ENCODE measurements at regions not wholly inside any gene's neighbourhood (a gene's known extent, or its start where the extent isn't known, plus 50 kb on each side); places are given as distances from the start of the nearest gene placed in this dataset.
"Not testable (repeated sequence)": the region's sequence is repeated elsewhere in the genome, so short reads cannot be mapped to it uniquely, and the experiment has no call there.

DNA sequence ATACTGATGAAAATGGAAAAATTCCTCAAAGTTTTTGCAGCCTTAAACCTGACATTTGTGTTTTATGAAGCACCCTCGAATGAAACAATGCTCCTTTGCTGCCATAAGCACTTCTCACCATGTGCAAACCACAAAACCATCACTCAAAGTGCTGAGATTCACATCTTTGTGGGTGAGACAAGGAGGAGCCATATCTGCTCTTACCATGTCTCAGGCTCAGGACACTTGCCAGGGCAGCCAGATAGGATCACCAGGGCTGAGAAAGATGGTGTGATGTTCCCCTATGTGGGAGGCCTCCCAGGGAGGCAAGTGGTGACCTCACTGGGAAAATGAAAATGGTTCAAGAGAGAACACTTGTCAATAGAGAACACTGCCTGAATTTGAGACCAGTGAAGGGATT, 120.4 kb downstream of the CCDC34 start:
- DNase-seq (ENCODE audit: low spot score) = peak; percentile 65

DNA sequence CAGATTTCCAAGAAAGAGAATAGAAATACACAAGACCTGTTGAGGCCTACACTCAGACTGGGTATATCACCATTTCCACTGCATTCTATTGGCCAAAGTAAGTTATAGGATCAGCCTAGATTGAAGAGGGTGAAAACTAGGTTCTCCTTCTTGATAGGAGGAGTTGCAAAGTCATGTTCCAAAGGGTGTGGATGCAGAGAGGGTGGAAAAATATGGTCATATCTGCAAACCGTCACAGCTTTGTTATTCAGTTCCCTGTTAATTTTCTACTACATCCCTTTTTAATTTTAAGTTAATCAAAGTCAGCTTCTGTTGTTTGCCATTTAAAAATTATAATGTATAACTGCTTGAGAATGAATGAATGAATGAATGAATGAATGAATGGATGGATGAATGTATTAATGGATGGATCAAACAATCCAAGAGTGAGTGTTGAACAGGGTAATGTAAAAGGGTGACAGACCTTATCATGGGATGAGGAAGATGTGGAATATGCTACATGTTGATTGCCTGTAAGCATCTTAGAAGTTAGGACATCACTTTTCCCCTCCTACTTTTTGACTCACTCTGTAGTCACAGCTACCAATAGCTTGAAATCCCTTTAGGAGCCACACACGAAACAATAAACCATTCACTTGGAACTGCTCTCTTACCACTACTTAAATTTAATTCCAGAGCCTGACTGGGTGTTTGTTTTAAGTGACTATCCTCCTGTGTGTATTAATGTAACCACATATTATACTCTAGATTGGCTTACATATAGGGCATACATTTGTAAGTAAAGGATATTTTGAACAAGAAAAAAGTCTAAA, 121.5 kb downstream of the CCDC34 start:
- DNase-seq (ENCODE audit: low spot score) = peak; percentile 72

DNA sequence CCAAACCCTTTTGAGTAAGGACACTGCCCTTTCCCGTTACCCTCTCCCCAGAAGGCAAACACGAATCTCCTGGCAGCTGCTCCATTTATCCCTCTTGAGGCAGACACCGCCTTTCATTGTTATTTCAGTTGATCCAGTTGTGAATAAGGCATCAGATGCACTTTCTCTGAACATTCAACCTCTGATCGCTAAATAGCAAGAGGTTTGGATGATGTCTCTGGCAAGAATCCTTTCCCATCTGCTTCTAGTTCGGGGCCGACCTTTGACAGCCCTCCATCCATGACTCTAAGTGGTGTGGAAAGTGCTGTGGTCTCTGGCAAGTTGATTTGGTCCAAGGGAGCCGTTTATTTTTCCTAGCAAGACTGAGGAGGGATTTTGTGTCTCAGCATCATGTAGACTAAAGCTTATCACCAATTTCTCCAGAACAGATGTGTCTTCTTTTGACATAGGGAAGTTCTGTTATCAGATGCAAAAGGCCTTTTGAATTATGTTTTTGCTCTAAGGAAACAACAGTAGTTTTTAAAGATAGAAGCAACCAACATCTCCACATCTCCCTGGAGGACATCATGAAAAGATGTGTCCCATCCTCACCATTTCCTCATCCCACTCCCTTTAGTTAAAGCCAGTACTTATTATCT, 123.6 kb downstream of the CCDC34 start:
- no peak for DNase-seq (ENCODE audit: low spot score)

DNA sequence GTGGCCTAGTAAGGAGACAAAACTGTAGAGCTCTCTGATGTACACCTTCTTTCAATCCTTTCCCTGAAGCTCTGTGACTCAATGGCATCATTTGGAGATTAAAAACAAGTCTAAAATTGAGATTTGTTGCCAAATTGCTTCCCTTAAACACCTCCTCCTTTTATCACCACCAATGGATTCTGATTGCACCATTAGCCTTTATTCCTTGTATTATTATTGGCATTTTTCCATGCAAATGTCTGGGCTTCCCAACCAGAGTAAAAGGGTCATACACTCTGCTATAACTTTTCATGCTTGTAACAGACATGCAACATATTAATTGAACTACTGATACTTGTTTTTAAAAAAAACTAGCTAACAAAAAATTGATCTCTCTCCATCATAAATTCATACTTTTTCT, 124.2 kb downstream of the CCDC34 start:
- DNase-seq (ENCODE audit: low spot score) = no peak

DNA sequence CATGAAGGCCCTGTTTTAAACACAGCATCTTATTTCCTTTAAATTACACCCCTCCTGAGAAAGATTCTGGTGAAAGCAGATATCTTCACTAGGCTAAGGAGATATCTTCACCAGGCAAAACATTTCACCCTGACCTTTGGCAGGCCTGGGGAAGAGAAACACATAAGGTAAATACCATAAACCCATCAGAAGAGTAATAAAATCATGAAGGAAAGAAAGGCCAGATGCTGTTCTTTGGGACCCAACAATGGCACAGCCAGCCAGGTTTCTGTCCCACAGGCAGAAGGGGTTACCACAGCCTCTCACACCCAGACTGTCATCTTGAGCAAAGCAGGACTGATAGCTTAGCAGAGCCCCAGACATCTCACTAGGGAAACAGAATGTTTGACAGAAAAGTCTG, 125.4 kb downstream of the CCDC34 start:
- no peak for DNase-seq (ENCODE audit: low spot score)

DNA sequence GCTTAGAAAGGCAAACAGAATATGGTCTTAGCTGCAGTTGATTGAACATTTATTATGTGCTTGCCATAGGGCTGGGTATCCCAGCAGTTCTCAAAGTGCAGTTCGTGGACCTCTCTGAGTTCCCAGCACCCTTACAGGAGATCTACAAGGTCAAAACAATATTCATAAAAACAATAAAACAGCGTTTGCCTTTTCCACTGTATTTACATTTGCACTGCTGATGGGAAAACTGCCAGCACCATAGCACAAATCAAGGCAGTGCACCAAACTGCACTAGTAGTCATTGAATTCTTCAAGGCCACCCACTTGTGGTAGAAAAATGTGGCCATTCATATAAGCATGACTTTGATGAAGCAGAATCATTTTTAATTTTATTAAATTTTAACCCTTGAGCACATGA, 128.1 kb downstream of the CCDC34 start:
- no peak for DNase-seq (ENCODE audit: low spot score)

DNA sequence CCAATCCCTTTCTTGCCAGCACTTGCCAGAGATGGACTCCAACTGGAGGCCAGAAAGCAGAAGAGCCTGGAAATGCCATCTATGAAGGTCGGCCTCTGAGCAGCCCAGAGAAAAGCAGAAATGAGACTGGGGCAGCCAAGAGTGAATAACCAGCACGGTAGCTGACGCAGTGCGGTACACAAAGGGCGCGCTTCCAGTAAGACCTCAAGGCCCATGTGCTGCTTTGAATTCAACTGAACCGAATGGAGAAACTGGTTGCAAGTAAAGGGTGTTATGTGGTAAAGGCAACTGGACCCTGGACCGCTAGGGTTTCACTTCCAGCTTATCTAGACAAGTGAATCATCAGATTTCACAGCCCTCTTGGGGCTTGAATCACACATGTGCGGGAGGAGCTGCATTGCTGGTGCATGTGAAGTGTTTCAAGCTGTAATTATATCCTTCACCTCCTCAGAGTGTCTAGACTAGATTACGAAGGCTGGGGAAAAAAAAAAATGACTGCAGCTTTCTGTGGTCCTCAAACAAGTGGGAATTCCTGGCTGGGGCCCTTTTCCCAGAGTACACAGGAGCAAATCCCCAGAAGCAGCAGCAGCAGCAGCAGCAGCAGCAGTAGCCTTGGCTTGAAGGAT, 128.9 kb downstream of the CCDC34 start:
- peak; percentile 97 for DNase-seq (ENCODE audit: low spot score)

DNA sequence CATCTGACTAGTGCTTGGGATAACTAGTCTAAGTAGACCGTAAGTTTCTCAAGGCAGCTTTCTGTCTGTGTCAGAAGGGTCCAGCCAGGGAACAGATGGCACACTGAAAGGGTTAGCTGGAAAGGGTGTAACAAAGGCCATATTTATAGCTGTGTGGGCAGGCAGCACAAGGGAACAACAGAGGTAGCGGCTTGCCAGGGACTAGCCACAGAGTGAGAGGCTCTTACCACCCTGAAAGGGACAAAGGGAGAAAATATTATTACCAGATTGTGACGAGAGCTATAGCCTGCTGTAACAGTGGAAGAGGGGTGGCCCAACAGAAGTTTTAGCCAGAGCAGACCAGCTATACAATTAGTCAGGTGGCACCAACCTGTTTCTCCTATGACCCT, 129.4 kb downstream of the CCDC34 start:
- DNase-seq (ENCODE audit: low spot score) = no peak

DNA sequence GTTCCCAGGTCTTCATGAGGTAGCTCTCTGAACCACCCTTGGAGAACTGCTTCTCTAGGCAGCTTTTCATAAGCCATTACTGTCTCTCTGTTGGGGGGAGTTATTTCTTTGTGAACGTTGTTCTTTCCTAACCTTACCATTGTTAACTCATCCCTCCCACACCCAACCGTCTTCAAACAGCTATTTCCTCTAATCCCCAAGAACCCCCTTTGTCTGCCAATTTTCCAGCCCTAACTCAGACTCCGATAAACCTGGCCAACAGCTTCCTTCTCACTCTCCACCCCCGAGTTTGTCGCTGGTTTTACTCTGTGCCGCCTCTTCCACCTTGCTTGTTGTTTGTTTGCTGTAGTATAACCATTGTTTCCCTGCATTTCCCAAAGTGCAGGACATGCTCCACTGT, 131.5 kb downstream of the CCDC34 start:
- DNase-seq (ENCODE audit: low spot score) = no peak

DNA sequence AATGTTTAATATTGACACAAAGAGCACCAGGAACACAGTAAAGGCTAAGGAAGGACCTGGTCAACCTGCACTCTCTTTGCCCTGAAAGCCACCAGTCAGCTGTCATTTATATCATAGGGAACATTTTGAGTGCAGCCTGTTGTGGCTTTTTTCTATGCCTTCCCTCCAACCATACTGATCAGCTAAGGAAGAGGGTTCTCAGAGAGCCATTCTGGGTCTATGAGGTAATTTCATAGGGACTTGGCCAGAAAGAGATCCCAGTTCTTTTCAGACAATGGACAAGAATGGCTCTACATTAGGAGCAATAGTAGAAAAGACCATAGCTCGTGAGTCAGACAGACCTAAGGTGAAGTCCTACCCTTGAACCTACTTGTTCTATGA, 132.8 kb downstream of the CCDC34 start:
- DNase-seq (ENCODE audit: low spot score) = no peak

DNA sequence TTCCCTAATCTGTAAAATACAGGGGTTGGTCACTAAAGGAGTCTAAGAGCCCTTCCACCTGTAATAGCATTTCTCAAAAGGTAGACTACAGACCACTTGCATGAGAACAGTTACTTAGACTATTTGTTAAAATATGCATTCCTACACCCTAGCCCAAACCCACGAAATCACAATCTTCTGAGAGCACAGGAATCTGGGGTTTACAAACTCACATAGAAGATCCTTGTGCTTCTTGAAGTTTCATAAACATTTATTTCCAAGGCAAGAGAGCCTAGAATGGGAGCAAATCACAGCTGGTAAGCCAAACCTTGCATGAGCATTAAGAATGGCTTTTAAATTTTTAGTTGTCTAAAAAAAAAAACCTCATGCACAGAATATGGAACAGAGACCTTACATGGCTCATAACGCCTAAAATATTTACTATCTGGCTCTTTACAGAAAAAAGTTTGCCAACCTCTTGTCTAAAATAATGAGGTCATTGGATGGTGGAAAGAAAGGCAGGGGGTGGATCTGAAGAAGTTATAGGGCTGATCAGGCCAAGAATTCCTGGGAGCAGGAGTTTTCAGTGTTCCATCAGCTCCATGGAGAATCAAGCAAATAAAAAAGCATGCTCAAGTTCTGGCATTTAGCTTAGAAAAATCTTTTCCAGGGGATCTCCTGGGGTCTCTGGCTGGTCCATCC, 133.4 kb downstream of the CCDC34 start:
- DNase-seq (ENCODE audit: low spot score) = no peak

DNA sequence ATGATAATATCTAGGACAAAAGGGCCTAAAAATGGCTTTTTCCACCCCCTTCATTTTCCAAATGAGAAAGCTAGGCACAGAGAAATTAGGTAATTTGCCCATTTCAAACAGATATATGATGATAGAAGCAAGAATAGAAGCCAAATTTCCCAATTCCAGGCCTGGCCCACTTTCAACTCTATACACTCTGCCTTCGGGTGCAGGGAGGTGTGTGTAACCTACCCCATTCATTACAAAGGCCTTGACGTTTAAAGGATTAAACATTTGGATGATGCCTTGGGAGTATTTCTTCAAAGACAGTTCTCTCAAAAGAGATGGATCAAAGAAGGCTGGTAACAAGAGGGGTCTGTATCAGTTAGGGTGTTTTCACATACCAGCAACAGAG, 134.1 kb downstream of the CCDC34 start:
- no peak for DNase-seq (ENCODE audit: low spot score)

DNA sequence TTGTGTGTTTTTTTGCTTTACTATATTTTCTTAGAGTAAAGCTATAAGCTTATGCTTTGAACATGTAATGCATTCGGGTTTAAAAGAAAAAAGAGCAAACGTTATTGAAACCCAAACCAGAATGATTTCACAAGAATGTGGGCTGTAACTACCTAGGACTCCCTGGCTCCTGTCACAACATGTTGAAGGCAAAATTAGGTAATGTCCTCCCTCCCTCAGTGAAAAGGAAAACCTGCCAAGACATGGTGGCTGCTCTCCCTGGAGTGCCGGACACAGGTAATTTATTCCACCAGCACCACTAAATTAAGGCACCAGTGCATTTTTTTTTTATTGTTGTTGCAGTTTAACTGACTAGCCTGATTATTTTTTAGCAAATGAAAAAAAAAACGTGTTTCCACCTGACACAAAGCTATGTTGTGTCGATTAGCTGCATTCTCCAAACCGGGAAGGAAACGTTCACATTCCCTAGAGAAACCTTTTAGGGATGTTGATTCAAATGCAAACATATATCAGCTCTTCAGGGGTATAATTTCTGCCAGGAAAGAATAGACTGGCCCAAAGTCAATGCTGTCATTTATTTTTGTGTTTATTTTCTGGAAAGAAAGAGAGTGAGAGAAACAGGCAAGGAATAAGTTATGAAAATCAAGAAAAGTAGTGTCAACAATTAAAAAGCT, 134.6 kb downstream of the CCDC34 start:
- DNase-seq (ENCODE audit: low spot score) = no peak

DNA sequence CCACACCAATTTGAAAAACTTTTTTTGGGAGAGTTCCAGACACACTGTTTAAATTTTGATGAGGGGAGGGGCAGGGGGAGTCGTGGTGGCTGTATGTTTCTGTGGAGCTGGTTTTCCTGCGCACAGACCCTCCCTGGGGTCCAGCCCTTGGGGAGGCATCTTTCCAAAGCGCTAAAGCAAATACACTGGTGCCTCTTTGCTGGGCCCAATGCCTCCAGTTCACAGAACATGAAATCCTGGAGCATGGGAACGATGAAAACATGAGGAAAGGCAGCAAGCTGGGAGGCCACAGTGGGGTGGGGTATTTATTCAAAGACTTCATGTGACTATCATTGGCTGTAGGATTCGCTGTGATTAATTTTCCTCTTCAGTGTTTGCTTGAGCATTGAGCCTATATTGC, 135.3 kb downstream of the CCDC34 start:
- DNase-seq (ENCODE audit: low spot score) = no peak

DNA sequence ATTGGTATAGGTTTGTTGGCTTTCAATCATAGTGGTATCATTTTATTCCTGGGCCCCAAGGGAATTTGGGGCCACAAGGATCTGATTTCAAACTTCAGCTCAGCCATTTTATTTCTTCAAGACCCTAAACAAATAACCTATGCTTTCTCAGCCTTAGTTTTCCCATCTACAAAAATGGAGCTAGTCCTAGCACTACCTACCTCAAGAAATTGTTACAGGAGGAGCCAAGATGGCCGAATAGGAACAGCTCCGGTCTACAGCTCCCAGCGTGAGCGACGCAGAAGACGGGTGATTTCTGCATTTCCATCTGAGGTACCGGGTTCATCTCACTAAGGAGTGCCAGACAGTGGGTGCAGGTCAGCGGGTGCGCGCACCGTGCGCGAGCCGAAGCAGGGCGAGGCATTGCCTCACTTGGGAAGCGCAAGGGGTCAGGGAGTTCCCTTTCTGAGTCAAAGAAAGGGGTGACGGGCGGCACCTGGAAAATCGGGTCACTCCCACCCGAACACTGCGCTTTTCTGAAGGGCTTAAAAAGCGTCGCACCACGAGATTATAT, 143.5 kb downstream of the CCDC34 start:
- DNase-seq (ENCODE audit: low spot score) = not testable (repeated sequence)

DNA sequence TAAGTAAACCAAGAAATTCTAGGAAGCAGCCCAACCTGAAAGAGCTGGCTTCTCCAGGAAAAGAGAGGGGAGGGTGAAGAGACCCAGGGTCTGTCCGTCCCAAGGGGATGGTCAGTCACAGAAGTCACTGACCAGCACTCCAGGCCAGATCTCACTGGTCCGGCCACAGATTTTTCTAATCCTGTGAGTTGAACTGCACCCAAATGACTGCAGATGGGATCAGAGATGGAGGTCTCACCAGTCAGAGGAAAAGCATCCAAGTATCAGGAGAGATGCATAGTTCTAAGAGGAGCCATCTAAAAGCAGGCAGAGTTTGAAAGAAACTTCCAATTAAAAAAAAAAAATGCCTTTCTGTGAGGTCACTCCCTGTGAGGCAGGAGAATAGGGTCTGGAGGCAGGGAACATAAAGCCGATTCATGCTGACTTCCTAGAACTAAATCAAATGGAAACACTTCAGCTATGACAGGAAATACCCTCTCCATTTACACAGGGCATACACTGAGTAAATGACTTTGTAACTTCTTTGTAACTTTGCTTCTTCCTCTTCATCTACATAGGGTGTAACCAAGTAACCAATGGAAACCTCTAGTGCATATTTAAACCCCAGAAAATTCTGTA, 144.5 kb downstream of the CCDC34 start:
- DNase-seq (ENCODE audit: low spot score) = peak; percentile 85

DNA sequence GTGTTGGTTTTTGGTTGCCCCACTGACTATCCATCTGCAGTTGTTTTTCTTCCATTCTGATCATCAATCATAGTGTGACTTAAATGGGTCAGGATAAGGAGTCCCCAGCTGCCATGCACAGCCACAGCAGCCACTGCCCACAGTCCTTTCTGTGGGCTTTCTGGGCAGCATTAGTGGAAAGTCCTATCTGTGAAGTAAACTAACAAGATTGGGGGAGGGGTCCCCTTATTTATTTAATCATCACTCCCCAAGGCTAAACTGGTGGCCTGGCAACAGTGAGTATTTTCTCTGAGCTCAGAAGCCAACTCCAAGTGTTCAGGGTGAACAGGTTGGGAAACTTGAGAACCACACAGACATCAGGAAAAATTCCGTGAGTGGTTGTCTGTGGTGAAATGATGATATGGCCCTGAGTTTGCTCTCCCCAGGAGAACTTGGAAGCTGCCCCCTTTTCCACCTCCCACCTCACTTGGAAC, 145.0 kb downstream of the CCDC34 start:
- peak; percentile 84 for DNase-seq (ENCODE audit: low spot score)

DNA sequence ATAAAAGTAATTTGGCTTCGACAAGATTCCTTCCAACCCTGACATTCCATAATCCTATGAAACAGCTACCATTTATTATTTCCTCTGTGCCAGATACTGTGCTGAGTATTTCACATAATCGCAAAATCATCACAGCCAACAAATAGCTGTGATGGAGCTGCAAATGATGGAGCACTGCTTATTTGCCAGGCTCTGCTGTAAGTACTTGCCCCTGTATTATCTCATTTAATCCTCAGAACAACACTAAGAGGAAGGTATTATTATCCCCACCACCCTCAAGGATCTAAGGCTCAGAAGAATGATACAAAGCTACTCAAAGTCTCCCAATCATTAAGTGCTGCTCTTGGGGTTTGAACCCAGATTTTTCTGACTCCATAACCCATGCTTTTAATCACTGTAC, 145.5 kb downstream of the CCDC34 start:
- DNase-seq (ENCODE audit: low spot score) = no peak

DNA sequence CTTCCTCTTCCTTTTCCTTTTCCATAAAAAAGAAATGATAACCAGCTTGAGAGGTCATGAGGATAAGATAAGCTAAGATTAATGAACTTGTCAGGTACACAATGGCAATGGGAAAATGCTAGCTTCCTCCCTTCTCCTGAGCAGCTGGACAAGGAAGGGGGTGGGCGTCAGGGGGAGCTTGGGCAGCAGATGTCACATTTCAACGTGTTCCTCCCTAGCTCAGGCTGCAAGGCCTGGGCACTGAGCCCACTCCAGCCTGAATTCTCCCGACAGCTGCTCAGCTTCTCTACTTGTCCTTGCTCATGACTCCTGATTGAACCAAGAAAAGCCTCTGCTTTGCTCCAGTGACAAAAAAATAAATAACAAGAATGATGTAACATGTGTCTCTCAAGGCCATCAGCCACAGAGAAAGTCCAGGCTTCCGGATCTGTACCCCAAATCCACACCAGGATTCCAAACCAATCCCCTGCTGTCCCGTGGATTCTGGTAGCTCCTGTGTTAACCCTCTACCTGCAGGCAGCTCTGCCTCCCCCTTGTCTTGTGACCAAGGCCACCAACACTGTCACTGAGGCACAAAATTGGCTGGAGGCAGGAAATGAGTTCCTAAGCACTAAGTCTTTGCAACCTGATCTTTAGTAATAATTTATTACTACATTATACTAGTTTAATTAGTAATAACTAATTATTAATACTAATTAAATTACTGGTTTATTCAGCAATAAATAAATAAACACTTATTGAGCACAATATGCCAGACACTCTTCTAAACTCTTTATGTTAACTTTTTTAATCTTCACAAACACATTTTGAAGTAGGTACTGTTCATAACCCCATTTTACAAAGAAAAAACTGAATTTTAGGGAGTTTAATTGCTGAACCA, 146.5 kb downstream of the CCDC34 start:
- peak; percentile 92 for DNase-seq (ENCODE audit: low spot score)

All from H4 (cell line).